DMS 273 treated with DMSO at 0.1 percent for 48 hours (cell line): ENCODE measurements at regions not wholly inside any gene's neighbourhood (a gene's known extent, or its start where the extent isn't known, plus 50 kb on each side); places are given as distances from the start of the nearest gene placed in this dataset.
A peak's percentile ranks its signal among the peaks of the same experiment; 100 is the strongest.

Experiments used
- DNase-seq: peaks from one replicate; lab custom pipeline; 2025; lab: John Stamatoyannopoulos, UW

GRCh38 chr13:56216221-56216620 lies 924.5 kb upstream of the PRR20A start:
- no peak for DNase-seq

DNA sequence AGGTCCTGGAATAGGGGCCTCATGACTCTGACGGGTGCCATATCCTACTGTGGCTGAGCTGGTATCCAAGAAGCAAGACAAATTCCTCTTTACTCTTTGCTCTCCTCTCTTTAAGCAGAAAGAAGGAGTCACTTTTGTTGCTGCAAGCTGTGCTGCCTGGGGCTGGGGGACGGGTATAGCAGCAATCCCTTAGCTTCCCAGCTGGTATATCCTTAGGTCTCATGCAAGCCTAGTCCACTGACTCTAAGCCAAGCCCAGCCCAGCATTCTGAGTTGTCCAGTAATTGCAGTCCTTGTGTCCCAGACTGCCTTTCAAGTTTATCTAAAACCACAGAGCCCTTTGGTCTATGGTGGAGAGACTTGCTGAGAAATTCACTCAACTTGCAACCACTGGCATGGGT lies 893.0 kb upstream of the PRR20A start:
- no peak for DNase-seq

GRCh38 chr13:56271686-56272085 lies 869.0 kb upstream of the PRR20A start:
- DNase-seq = no peak

- no peak for DNase-seq
Measured at GRCh38 chr13:56283262-56283828, 857.4 kb upstream of the PRR20A start.

GRCh38 chr13:56299650-56300049 lies 841.1 kb upstream of the PRR20A start:
- no peak for DNase-seq

- no peak for DNase-seq
Measured at GRCh38 chr13:56314765-56315164, 826.0 kb upstream of the PRR20A start.

- no peak for DNase-seq
Measured at GRCh38 chr13:56317841-56318240, 822.9 kb upstream of the PRR20A start.

DNA sequence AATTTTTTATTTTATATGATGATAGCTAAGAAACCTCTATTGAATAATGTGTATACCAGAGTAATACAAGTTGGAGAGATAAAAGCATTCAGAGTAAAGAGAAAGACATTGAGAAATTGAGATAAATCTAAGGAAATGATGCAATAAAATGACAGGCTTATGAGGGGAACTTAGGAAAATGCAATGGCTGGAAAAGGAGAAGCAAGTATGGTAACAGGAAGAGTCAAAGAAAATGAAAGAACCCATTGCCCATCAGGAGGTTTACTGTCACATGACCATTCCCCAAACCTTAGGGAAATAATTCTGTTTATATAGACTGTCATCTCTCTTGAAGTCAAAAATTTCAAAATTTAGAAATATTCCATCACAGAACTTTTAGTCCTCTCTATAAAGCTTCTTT lies 808.0 kb upstream of the PRR20A start:
- DNase-seq = no peak

- DNase-seq = no peak
Measured at GRCh38 chr13:56335775-56336174, 804.9 kb upstream of the PRR20A start.

DNA sequence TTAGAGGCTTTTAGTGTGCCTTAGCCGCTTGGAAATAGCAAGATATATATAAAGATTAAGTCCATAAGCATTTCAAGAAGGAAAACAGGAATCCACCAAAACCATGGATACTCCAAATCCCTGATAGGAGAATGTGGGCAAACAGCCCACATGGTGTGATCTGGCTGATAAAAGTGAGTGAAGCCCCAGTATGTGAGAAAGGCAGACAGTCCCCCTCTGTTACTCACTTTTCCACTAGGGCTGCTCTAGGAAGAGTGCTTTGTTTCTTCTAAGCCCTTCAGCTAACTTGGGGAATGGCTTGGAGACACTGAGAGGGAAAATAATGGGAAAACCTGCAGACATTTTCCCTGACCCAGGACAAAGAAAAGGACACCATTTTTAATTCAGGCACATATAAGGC lies 802.3 kb upstream of the PRR20A start:
- no peak for DNase-seq

DNA sequence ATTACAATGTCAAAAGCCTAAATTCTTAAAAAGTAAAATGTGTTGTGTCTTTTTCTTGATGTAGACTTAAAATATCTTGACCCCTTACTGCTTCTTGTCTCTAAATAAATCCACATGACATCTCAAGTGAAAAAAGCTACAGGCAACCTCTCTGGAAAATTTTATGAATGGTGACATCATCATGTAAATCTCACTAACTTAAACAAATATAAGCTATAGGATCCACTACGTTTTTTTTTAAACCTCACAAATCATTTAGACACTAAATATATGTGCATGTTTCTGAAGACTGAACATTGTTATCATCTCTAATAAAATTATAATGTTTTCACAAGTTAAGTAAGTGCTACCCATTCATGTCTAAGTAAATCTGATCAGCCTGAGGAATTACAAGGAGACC lies 793.7 kb upstream of the PRR20A start:
- DNase-seq = no peak

- DNase-seq = no peak
Measured at GRCh38 chr13:56349866-56350265, 790.9 kb upstream of the PRR20A start.

DNA sequence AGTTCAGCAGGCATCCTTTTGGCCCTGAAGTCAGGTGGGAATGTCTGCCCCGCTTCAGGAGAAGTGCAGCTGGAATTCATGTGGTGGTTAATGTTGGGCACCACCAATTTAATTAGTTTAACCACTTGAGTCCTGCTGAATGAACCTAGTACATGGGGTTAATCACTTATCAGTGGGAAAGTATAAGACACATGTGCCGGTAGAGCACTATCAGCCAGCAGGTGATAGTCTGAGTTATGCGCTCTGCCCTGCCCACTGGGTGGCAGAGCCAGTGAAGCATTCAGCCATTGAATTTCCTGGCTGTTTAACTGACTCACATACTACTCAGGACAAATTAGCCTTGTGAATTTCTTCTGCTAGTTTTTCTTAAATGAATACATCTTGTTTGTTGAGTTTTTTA lies 789.7 kb upstream of the PRR20A start:
- DNase-seq = no peak

- DNase-seq = no peak
Measured at GRCh38 chr13:56352361-56352760, 788.4 kb upstream of the PRR20A start.

DNA sequence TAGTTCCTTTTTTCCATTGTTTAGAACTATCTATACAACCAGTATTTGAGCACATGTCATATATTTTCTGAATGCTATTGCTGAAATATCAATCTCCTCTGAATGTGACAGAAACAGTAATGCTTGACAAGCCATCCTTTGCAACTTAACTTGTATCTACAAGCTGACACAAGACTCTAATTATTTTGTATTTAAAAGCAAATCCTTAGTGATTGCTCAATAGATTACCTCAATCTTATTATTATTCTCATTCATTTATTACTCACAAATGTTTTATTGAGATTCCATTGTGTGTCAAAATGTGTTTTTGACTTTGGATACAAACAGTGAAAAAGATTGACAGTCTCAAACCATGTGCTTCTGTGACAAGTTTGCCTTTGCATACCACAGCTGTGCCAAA lies 787.8 kb upstream of the PRR20A start:
- DNase-seq = no peak

DNA sequence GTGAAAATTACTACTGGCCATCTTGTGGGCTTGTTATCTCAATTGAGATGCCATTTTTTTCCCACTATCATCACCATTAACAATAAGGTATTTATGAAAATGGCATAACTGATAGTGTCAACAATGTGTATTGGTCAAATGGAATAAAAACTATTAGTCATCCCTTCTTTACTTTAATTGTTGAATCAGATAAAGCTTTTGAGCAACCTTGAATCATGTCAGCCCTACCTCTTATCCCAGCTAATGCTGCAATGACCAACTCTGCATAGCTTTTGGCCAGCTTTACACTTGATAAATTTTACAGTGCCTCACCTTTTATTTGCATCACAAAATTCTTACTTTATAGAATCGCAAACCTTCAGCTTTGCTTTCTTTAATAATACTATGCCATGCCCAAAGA lies 784.0 kb upstream of the PRR20A start:
- DNase-seq = no peak

DNA sequence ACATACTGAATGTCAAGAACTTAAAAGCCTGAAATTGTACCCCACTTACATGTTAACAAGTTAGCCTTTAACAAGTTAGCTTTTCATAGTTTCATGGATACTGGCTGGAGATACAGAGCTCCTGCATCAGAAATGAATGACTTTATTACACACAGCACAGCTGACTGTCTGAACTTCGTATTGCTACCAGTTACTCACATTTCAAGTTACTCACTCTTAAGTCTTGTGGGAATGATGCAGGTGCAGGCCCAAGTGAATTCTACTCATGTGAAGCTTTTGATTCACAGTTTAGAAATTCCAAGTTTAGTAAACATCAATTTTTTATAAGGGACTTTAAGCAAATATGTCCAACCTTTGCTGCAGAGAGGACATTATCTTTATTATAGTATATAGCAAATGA lies 762.2 kb upstream of the PRR20A start:
- DNase-seq = no peak

DNA sequence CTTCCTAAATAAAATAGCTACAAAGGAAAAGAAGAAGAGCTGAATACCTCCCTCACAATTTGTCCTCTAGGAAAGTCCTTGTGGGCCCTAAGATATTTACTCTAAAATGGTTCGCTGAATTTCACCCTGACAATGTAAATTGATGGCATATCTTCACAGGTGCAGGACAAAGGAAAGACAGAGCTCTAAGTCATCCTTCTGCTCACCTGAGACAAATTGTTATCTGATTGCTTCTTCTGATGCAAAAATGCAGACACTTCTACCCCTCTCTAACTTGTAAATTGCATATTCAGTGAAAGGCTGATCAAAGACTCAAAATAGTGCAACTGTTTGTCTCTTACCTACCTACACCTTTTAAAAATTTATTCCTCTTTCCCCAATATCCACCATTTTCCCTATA lies 747.2 kb upstream of the PRR20A start:
- no peak for DNase-seq

- DNase-seq = no peak
Measured at GRCh38 chr13:56396318-56396717, 744.4 kb upstream of the PRR20A start.

- no peak for DNase-seq
Measured at GRCh38 chr13:56400774-56401173, 739.9 kb upstream of the PRR20A start.

GRCh38 chr13:56412856-56413255 lies 727.9 kb upstream of the PRR20A start:
- DNase-seq = no peak

GRCh38 chr13:56424246-56424645 lies 716.5 kb upstream of the PRR20A start:
- no peak for DNase-seq

GRCh38 chr13:56457535-56458190 lies 683.1 kb upstream of the PRR20A start:
- peak; percentile 50 for DNase-seq

GRCh38 chr13:56459286-56459685 lies 681.4 kb upstream of the PRR20A start:
- no peak for DNase-seq
